ENCODE measurements at regions not wholly inside any gene's neighbourhood (a gene's known extent, or its start where the extent isn't known, plus 50 kb on each side); places are given as distances from the start of the nearest gene placed in this dataset.
"Not testable (repeated sequence)": the region's sequence is repeated elsewhere in the genome, so short reads cannot be mapped to it uniquely, and the experiment has no call there.

GRCh38 chr6:159416891-159417560 lies 247.8 kb downstream of the FNDC1 start:
- no peaks in the 10 kb centered on the region for H3K4me1 Mint-ChIP-seq
- H3K4me3 Mint-ChIP-seq, result no peak overlapping the region
- DNase-seq (no peak), ATAC-seq (ENCODE audit: low read depth in 2 of 2) (no peak)
- H3K9me3 Mint-ChIP-seq, result peaks cover 16 to 64% (median 31%) of the 10 kb centered on the region in 7 donors
- H3K27ac Mint-ChIP-seq, result no peak overlapping the region
- peaks cover 0 to 28% of the 10 kb centered on the region in 2 donors for H3K36me3 Mint-ChIP-seq
- H3K27me3 Mint-ChIP-seq, result peaks cover 3 to 30% (median 5%) of the 10 kb centered on the region in 3 donors

- no peak for ATAC-seq (ENCODE audit: low read depth in 2 of 2)
- DNase-seq, result no peak
- H3K27ac Mint-ChIP-seq, result no peak overlapping the region
- no peak overlapping the region for H3K4me3 Mint-ChIP-seq
- peaks cover 0 to 28% of the 10 kb centered on the region in 2 donors for H3K36me3 Mint-ChIP-seq
- peaks cover 16 to 65% (median 31%) of the 10 kb centered on the region in 7 donors for H3K9me3 Mint-ChIP-seq
- H3K4me1 Mint-ChIP-seq, result no peaks in the 10 kb centered on the region
- H3K27me3 Mint-ChIP-seq, result peaks cover 6 to 19% (median 7%) of the 10 kb centered on the region in 3 donors
Measured at GRCh38 chr6:159415540-159415939, 246.3 kb downstream of the FNDC1 start.

GRCh38 chr6:159414711-159415110 lies 245.5 kb downstream of the FNDC1 start:
- H3K9me3 Mint-ChIP-seq, result peaks cover 19 to 74% (median 31%) of the 10 kb centered on the region in 7 donors
- DNase-seq, result no peak
- ATAC-seq (ENCODE audit: low read depth in 2 of 2), result no peak
- H3K27ac Mint-ChIP-seq, result no peak overlapping the region
- no peaks in the 10 kb centered on the region for H3K4me1 Mint-ChIP-seq
- H3K27me3 Mint-ChIP-seq, result peaks cover 6 to 11% (median 7%) of the 10 kb centered on the region in 3 donors
- H3K36me3 Mint-ChIP-seq, result peaks cover 0 to 28% of the 10 kb centered on the region in 2 donors
- no peak overlapping the region for H3K4me3 Mint-ChIP-seq

GRCh38 chr6:159407211-159407780 lies 238.1 kb downstream of the FNDC1 start:
- not testable (repeated sequence) for ATAC-seq (ENCODE audit: low read depth in 2 of 2); DNase-seq; H3K27ac Mint-ChIP-seq; H3K4me3 Mint-ChIP-seq; H3K36me3 Mint-ChIP-seq; H3K27me3 Mint-ChIP-seq; H3K4me1 Mint-ChIP-seq
- peaks cover 8 to 29% (median 15%) of the 10 kb centered on the region in 7 donors for H3K9me3 Mint-ChIP-seq

- DNase-seq, result no peak
- no peak overlapping the region for H3K27ac Mint-ChIP-seq
- peaks cover 4 to 20% (median 7%) of the 10 kb centered on the region in 7 donors for H3K9me3 Mint-ChIP-seq
- H3K27me3 Mint-ChIP-seq, result peaks cover 0 to 14% (median 8%) of the 10 kb centered on the region in 3 donors
- no peak overlapping the region for H3K4me3 Mint-ChIP-seq
- no peaks in the 10 kb centered on the region for H3K4me1 Mint-ChIP-seq
- ATAC-seq (ENCODE audit: low read depth in 2 of 2), result no peak
- no peaks in the 10 kb centered on the region for H3K36me3 Mint-ChIP-seq
Measured at GRCh38 chr6:159404296-159404695, 235.1 kb downstream of the FNDC1 start.

GRCh38 chr6:159400826-159401225 lies 231.6 kb downstream of the FNDC1 start:
- H3K4me1 Mint-ChIP-seq, result no peaks in the 10 kb centered on the region
- ATAC-seq (ENCODE audit: low read depth in 2 of 2) (no peak), DNase-seq (no peak)
- H3K27me3 Mint-ChIP-seq, result peaks cover 4 to 22% (median 8%) of the 10 kb centered on the region in 3 donors
- no peaks in the 10 kb centered on the region for H3K36me3 Mint-ChIP-seq
- no peak overlapping the region for H3K27ac Mint-ChIP-seq
- no peak overlapping the region for H3K4me3 Mint-ChIP-seq
- H3K9me3 Mint-ChIP-seq, result peaks cover 0 to 13% (median 2%) of the 10 kb centered on the region in 7 donors

- Mint-ChIP-seq H3K27me3 (peaks cover 8 to 23% (median 18%) of the 10 kb centered on the region in 3 donors), H3K4me1 (no peaks in the 10 kb centered on the region), H3K36me3 (no peaks in the 10 kb centered on the region), H3K4me3 (no peak overlapping the region), H3K9me3 (peaks cover 0 to 13% (median 2%) of the 10 kb centered on the region in 7 donors), H3K27ac (no peak overlapping the region)
- no peak for ATAC-seq (ENCODE audit: low read depth in 2 of 2)
- DNase-seq, result no peak
Measured at GRCh38 chr6:159399751-159400221, 230.6 kb downstream of the FNDC1 start.

- ATAC-seq (ENCODE audit: low read depth in 2 of 2) (no peak), DNase-seq (no peak)
- H3K27ac Mint-ChIP-seq, result peak overlapping the region in 1 of 6 donors; percentile 54
- peaks cover 12 to 29% (median 26%) of the 10 kb centered on the region in 3 donors for H3K27me3 Mint-ChIP-seq
- H3K4me3 Mint-ChIP-seq, result peak overlapping the region in 1 of 8 donors; percentile 42
- H3K4me1 Mint-ChIP-seq, result no peaks in the 10 kb centered on the region
- H3K36me3 Mint-ChIP-seq, result no peaks in the 10 kb centered on the region
- peaks cover 0 to 11% (median 2%) of the 10 kb centered on the region in 7 donors for H3K9me3 Mint-ChIP-seq
Measured at GRCh38 chr6:159398633-159399032, 229.4 kb downstream of the FNDC1 start.

- no peak for ATAC-seq (ENCODE audit: low read depth in 2 of 2)
- no peak overlapping the region for H3K27ac Mint-ChIP-seq
Measured at GRCh38 chr6:159397753-159398152, 228.6 kb downstream of the FNDC1 start.

GRCh38 chr6:159395609-159396008 lies 226.4 kb downstream of the FNDC1 start:
- H3K27ac Mint-ChIP-seq, result no peak overlapping the region
- H3K36me3 Mint-ChIP-seq, result peaks cover 0 to 10% of the 10 kb centered on the region in 2 donors
- no peaks in the 10 kb centered on the region for H3K4me1 Mint-ChIP-seq
- no peak for ATAC-seq (ENCODE audit: low read depth in 2 of 2)
- H3K9me3 Mint-ChIP-seq, result peaks cover 2 to 18% (median 11%) of the 10 kb centered on the region in 7 donors
- no peak overlapping the region for H3K4me3 Mint-ChIP-seq
- DNase-seq, result no peak
- H3K27me3 Mint-ChIP-seq, result peaks cover 13 to 43% (median 35%) of the 10 kb centered on the region in 3 donors

More at GRCh38 chr6:159397753-159398152, 228.6 kb downstream of the FNDC1 start:
- Mint-ChIP-seq H3K9me3 (peaks cover 2 to 19% (median 9%) of the 10 kb centered on the region in 7 donors), H3K4me3 (no peak overlapping the region), H3K27me3 (peaks cover 12 to 37% (median 32%) of the 10 kb centered on the region in 3 donors), H3K4me1 (no peaks in the 10 kb centered on the region), H3K36me3 (peaks cover 0 to 7% of the 10 kb centered on the region in 2 donors)
- DNase-seq, result no peak

- H3K4me1 Mint-ChIP-seq; H3K36me3 Mint-ChIP-seq; H3K27ac Mint-ChIP-seq; DNase-seq; ATAC-seq (ENCODE audit: low read depth in 2 of 2); H3K4me3 Mint-ChIP-seq: not testable (repeated sequence)
- H3K9me3 Mint-ChIP-seq, result peaks cover 4 to 18% (median 11%) of the 10 kb centered on the region in 7 donors
- peaks cover 32 to 66% (median 41%) of the 10 kb centered on the region in 3 donors for H3K27me3 Mint-ChIP-seq
Measured at GRCh38 chr6:159392695-159393094, 223.5 kb downstream of the FNDC1 start.

GRCh38 chr6:159390381-159390780 lies 221.2 kb downstream of the FNDC1 start:
- no peak overlapping the region for H3K4me3 Mint-ChIP-seq
- H3K4me1 Mint-ChIP-seq, result no peaks in the 10 kb centered on the region
- DNase-seq, result no peak
- peaks cover 0 to 10% of the 10 kb centered on the region in 2 donors for H3K36me3 Mint-ChIP-seq
- no peak for ATAC-seq (ENCODE audit: low read depth in 2 of 2)
- peaks cover 4 to 18% (median 11%) of the 10 kb centered on the region in 7 donors for H3K9me3 Mint-ChIP-seq
- no peak overlapping the region for H3K27ac Mint-ChIP-seq
- peaks cover 32 to 61% (median 37%) of the 10 kb centered on the region in 3 donors for H3K27me3 Mint-ChIP-seq

- ATAC-seq (ENCODE audit: low read depth in 2 of 2), result no peak
- no peak overlapping the region for H3K27ac Mint-ChIP-seq
- peaks cover 0 to 10% of the 10 kb centered on the region in 2 donors for H3K36me3 Mint-ChIP-seq
- no peak overlapping the region for H3K4me3 Mint-ChIP-seq
- H3K27me3 Mint-ChIP-seq, result peaks cover 31 to 54% (median 35%) of the 10 kb centered on the region in 3 donors
- DNase-seq, result no peak
- H3K9me3 Mint-ChIP-seq, result peaks cover 6 to 22% (median 11%) of the 10 kb centered on the region in 7 donors
- no peaks in the 10 kb centered on the region for H3K4me1 Mint-ChIP-seq
Measured at GRCh38 chr6:159389695-159390094, 220.5 kb downstream of the FNDC1 start.

GRCh38 chr6:159380114-159380513 lies 210.9 kb downstream of the FNDC1 start:
- ATAC-seq (ENCODE audit: low read depth in 2 of 2), result no peak
- H3K27ac Mint-ChIP-seq, result no peak overlapping the region

More at GRCh38 chr6:159380114-159380513, 210.9 kb downstream of the FNDC1 start:
- no peak overlapping the region for H3K4me3 Mint-ChIP-seq
- DNase-seq, result no peak
- H3K9me3 Mint-ChIP-seq, result peaks cover 2 to 11% (median 6%) of the 10 kb centered on the region in 7 donors
- no peaks in the 10 kb centered on the region for H3K36me3 Mint-ChIP-seq
- H3K4me1 Mint-ChIP-seq, result no peaks in the 10 kb centered on the region
- H3K27me3 Mint-ChIP-seq, result peaks cover 12 to 27% (median 23%) of the 10 kb centered on the region in 3 donors

Measured in naive B cell (primary cell).